ENCODE measurements at regions not wholly inside any gene's neighbourhood (a gene's known extent, or its start where the extent isn't known, plus 50 kb on each side); places are given as distances from the start of the nearest gene placed in this dataset.
"Not testable (repeated sequence)": the region's sequence is repeated elsewhere in the genome, so short reads cannot be mapped to it uniquely, and the experiment has no call there.

DNA sequence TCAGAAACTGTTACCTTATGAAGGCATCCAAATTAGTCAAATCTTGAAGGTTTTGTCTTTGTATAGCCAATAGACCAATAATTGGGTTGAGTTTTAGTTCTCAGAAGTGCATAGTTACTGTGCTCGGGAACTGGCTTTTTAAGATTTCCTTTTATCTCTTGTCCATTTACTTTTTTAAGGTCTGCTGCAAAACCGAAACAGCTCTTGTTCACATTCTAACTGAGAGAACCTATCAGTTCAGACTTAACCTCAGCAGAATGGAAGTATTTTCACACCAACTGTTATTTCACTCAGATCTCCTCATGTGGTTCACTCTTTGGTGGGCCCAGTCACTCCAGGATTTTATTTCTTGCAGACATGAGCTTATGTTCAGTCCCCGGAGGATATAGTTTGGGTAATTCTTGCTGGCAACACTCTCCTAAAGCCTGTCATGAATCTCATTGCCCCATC, 55.5 kb downstream of the TPBG start:
- H3K4me3 ChIP-seq = no peak overlapping the region
- no peaks in the 10 kb centered on the region for H3K27me3 ChIP-seq
- H3K9me3 ChIP-seq = no peaks in the 10 kb centered on the region
- H3K36me3 ChIP-seq = no peaks in the 10 kb centered on the region
- no peak for DNase-seq

GRCh38 chr6:82419859-82420258, 56.2 kb downstream of the TPBG start:
- no peaks in the 10 kb centered on the region for H3K9me3 ChIP-seq
- no peak overlapping the region for H3K4me3 ChIP-seq
- H3K27me3 ChIP-seq = no peaks in the 10 kb centered on the region
- no peaks in the 10 kb centered on the region for H3K36me3 ChIP-seq
- no peak for DNase-seq

DNA sequence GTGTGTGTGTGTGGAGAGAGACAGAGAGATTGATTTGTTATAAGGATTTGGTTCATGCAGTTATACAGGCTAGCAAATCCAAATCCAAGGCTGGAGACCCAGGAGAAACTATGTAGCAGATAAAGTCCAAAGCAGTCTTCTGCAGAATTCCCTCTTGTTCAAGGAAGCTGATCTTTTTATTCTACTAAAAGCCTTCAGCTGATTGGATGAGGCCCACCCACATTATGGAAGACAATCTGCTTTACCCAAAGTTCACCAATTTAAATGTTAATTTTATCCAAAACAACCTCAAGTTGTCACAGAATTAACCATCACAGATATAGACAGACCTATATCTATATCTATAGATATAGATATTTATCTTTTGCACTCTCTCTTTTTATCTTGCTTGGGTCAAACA, 67.0 kb downstream of the TPBG start:
- H3K4me3 ChIP-seq = no peak overlapping the region
- no peaks in the 10 kb centered on the region for H3K36me3 ChIP-seq
- H3K27me3 ChIP-seq = no peaks in the 10 kb centered on the region
- DNase-seq = no peak
- no peaks in the 10 kb centered on the region for H3K9me3 ChIP-seq

GRCh38 chr6:82436740-82437139, 73.1 kb downstream of the TPBG start:
- no peaks in the 10 kb centered on the region for H3K36me3 ChIP-seq
- H3K9me3 ChIP-seq = no peaks in the 10 kb centered on the region
- H3K4me3 ChIP-seq = no peak overlapping the region
- no peaks in the 10 kb centered on the region for H3K27me3 ChIP-seq
- no peak for DNase-seq

DNA sequence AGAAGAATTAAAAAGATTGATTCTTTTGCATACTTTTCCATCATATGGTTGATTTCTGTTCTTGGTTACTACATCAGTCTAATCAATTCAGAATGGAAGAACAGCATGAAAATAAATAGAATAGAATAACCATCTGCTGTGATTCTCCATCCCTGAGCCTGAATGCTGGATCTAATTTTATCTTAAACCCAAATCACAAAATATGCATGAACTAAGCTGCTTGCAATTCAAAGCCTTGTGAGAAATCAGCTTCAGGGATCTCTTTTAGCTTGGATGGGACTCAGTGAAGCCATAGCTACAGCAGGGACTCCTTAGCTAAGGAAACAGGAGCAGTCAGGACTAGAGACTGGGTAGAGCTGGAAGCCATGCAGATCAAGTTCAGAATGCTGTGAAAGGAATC, 74.1 kb downstream of the TPBG start:
- DNase-seq = no peak
- no peaks in the 10 kb centered on the region for H3K9me3 ChIP-seq
- H3K4me3 ChIP-seq = no peak overlapping the region
- no peaks in the 10 kb centered on the region for H3K27me3 ChIP-seq
- H3K36me3 ChIP-seq = no peaks in the 10 kb centered on the region

DNA sequence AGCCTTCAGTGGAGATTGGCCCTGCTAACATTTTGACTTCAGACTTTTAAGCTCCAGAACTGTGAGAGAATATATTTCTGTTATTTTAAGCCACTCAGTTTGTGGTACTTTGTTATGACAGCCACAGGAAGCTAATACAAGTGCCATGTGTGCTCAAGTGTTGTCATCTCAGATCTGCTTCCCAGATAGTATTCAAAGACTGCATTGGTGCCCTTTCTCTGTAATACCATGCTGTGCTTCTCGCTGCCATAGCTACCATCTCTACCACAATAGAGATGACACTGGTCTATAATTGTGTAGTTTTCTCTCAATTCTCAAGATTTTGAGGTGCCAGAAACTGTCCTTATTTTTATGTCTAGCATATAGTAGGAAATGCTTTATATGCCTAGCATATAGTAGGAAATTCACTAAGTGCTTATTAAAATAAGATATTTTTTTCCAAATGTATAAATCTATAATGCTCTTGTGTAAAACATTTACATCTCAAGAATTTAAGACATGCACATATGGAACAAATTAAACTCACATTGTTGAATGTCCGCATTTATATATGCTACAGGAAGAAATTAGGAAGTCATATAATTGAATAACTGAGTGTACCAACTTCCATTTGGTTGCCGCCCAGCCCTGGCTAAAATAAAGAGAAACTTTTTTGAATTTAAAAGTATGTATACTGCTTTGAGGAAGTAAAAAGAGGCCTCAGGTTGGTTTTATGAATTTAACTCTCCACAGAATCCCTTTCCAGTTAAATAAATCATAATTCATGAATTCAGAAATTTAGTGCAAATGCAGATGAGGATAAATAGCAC, 77.6 kb downstream of the TPBG start:
- no peak for DNase-seq
- H3K36me3 ChIP-seq = no peaks in the 10 kb centered on the region
- H3K9me3 ChIP-seq = no peaks in the 10 kb centered on the region
- no peaks in the 10 kb centered on the region for H3K27me3 ChIP-seq
- no peak overlapping the region for H3K4me3 ChIP-seq

DNA sequence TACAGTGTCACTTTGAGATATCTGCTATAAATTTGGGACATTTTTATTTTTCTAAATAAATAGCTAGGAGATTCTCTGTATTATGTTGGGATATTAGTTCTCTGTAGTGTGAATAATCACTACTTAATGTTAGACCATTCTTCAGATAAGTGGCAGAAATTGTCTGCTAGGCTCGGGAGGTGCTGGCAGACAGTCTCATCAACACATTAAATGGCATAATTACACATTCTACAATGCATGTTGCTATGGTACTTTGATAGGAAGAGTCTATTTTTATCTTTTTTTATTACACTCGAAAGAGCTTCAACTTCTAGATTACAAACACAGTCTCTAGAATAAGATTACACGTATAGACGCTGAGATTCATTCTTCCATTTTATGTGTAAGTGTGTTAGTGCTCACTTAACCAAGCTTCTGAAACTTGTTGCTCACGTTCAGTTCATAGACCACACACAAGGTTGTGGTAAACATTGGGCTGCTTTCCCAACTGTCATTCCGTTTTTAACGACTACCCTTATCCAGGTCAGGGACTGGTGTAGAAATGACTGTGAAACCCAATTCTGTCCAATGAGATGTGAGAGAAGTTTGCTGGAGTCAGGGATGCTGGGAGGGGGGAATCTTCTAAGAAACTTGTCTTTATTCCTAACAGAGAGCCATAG, 78.6 kb downstream of the TPBG start:
- no peaks in the 10 kb centered on the region for H3K36me3 ChIP-seq
- H3K4me3 ChIP-seq = no peak overlapping the region
- H3K27me3 ChIP-seq = no peaks in the 10 kb centered on the region
- no peaks in the 10 kb centered on the region for H3K9me3 ChIP-seq
- no peak for DNase-seq

- Histone ChIP-seq H3K9me3 (no peaks in the 10 kb centered on the region), H3K36me3 (no peaks in the 10 kb centered on the region), H3K4me3 (no peak overlapping the region), H3K27me3 (no peaks in the 10 kb centered on the region)
- no peak for DNase-seq
These were observed 94.5 kb downstream of the TPBG start for GRCh38 chr6:82458147-82458546.

GRCh38 chr6:82458705-82459104, 95.1 kb downstream of the TPBG start:
- DNase-seq = no peak
- no peaks in the 10 kb centered on the region for H3K27me3 ChIP-seq
- H3K36me3 ChIP-seq = no peaks in the 10 kb centered on the region
- no peak overlapping the region for H3K4me3 ChIP-seq
- H3K9me3 ChIP-seq = no peaks in the 10 kb centered on the region

DNA sequence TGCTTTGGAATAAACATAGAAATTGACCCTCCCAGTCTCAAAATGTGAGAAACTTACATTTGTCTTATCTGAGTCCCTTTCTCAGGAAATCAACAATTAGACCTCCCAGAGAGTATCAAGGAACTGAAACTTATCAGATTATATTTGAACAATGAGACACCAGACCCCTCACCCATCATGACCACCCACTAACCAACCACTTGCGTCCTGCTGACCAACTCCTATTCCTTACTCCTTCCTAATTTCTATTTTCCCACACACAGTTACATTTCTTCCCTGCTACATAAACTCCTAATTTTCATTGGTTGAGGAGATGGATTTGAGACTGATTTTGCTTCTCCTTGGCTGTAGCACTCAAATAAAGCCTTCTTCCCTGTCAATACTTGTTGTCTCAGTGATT, 97.9 kb downstream of the TPBG start:
- DNase-seq = no peak
- Histone ChIP-seq H3K36me3 (no peaks in the 10 kb centered on the region), H3K27me3 (no peaks in the 10 kb centered on the region), H3K9me3 (no peaks in the 10 kb centered on the region), H3K4me3 (no peak overlapping the region)

DNA sequence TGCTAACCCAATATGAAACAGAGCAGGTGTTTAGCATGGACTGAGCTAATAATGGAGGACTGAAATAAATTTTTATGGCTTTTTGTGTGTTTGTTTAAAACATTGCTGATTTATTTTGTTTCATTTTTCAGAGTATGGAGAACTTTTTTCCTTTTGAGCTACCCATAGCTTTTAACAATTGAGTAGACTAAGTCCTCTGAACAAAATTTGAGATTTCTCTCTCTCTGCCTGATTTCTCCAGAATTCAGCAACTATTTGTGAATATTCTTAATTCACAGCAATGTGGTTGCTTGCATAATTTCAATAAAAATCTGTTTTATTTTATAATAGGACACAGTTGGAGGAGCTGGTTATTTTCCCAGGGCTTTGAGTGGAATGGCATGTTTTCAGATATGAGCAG, 103.7 kb downstream of the TPBG start:
- DNase-seq = no peak
- H3K36me3 ChIP-seq = no peaks in the 10 kb centered on the region

GRCh38 chr6:82470123-82470522, 106.5 kb downstream of the TPBG start:
- not testable (repeated sequence) for H3K9me3 ChIP-seq, H3K27me3 ChIP-seq, H3K4me3 ChIP-seq, H3K36me3 ChIP-seq, DNase-seq

More for the DNA sequence above, 103.7 kb downstream of the TPBG start:
- Histone ChIP-seq H3K27me3 (no peaks in the 10 kb centered on the region), H3K4me3 (no peak overlapping the region), H3K9me3 (no peaks in the 10 kb centered on the region)

DNA sequence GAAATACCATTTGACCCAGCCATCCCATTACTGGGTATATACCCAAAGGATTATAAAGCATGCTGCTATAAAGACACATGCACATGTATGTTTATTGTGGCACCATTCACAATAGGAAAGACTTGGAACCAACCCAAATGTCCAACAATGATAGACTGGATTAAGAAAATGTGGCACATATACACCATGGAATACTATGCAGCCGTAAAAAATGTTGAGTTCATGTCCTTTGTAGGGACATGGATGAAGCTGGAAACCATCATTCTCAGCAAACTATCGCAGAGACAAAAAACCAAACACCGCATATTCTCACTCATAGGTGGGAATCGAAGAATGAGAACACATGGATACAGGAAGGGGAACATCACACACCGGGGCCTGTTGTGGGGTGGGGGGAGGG, 111.5 kb downstream of the TPBG start:
- not testable (repeated sequence) for H3K4me3 ChIP-seq, DNase-seq, H3K36me3 ChIP-seq, H3K9me3 ChIP-seq, H3K27me3 ChIP-seq

DNA sequence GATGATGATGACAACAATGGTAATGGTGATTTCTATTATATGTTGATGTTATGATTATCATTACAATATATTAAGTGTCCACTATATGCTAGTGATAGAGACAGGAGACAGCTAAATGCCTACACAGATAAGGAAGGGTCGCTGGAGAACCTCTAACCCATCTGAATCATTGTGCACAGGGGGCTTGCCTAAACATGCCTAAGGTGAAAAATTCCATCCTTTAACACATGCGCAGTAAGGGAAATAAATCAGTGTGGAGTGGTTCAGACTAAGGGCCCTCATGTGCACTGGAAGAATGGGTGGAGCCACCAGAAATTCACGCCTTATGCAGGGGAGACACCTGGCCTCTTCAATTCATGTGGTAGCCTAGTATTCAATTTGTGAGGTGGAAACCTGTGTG, 120.4 kb downstream of the TPBG start:
- H3K9me3 ChIP-seq = no peaks in the 10 kb centered on the region; the same call in none of the 2 replicates
- DNase-seq = no peak
- no peak overlapping the region for H3K4me3 ChIP-seq
- no peaks in the 10 kb centered on the region for H3K36me3 ChIP-seq
- no peaks in the 10 kb centered on the region for H3K27me3 ChIP-seq

DNA sequence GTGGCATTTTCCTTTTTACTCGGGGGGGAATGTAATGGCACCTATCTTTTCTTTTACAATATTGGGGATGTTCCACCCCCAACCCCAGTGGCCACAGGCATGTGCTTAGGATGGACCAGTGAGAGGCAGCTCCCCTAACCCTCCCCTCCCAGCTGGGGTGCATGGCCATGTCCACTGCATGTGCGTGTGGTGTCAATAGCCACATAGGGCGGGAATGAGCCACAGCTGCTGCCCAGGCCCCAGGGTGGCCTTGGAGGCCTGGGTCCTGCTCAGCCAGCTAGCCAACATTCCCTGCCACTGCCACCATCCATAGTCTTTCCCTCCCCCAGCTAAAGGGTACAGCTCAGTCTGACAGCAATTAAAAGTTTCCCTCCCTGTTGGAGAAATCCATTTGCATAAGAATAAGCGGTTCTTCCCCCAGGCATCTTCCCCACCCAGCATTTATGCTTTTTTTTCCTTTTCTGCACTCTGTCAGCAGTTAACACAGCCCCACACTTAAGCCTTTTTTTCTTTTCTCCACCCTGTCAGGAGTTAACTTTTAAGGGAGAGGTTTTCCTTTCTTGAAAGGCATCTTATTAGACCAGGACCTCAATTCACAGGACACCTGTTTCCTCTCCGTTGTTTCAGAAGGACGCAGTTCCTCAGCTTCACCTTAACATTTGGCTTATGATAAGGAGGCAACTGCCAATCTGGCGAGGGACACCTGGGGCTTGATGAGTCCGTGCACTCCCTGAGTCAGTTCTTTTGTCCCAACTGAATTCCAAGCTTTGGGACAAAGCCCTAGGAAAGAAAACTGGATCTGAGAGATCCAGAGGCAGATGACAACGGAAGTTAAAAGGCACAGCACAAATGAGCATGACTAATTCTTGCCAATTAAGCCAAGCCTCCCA, 121.4 kb downstream of the TPBG start:
- H3K36me3 ChIP-seq = no peaks in the 10 kb centered on the region
- DNase-seq = no peak
- no peaks in the 10 kb centered on the region; the same call in none of the 2 replicates for H3K9me3 ChIP-seq
- no peaks in the 10 kb centered on the region for H3K27me3 ChIP-seq
- H3K4me3 ChIP-seq = no peak overlapping the region

- no peak for DNase-seq
- H3K4me3 ChIP-seq = no peak overlapping the region
- no peaks in the 10 kb centered on the region; the same call in none of the 2 replicates for H3K9me3 ChIP-seq
- no peaks in the 10 kb centered on the region for H3K36me3 ChIP-seq
- H3K27me3 ChIP-seq = no peaks in the 10 kb centered on the region
These were observed 124.3 kb downstream of the TPBG start for GRCh38 chr6:82487895-82488294.

GRCh38 chr6:82488403-82488802, 124.8 kb downstream of the TPBG start:
- H3K27me3 ChIP-seq = no peaks in the 10 kb centered on the region
- DNase-seq = no peak
- H3K4me3 ChIP-seq = no peak overlapping the region
- no peaks in the 10 kb centered on the region; the same call in none of the 2 replicates for H3K9me3 ChIP-seq
- no peaks in the 10 kb centered on the region for H3K36me3 ChIP-seq

All from MG63 (cell line).